GM12878 (cell line): ENCODE measurements at regions not wholly inside any gene's neighbourhood (a gene's known extent, or its start where the extent isn't known, plus 50 kb on each side); places are given as distances from the start of the nearest gene placed in this dataset.

Source experiments
- ATAC-seq: fragments of 200-7000 bp; cut with Tn5 transposase; 3 replicates; pipeline ENCODE4 v1.9.1; 2020; ENCODE audit warnings: mild to moderate bottlenecking, moderate library complexity
- BruUV-seq: library from RNA; stranded (reverse); fragments of 400-500 nt; replicated peaks from 2 replicates; lab custom pipeline; 2021; lab: Mats Ljungman, UMichigan
- CTCF ChIA-PET: fragments of 300-600 bp; sonication (Branson Sonifier 250); formaldehyde crosslinking; extraction: SDS; loops from one replicate; lab custom pipeline; 2021; ENCODE audit warnings: inconsistent platforms; lab: Yijun Ruan, JAX
- POLR2A ChIA-PET: fragments of 350-600 bp; formaldehyde crosslinking; extraction: SDS; loops from one replicate; lab custom pipeline; 2021; ENCODE audit warnings: inconsistent platforms; lab: Charles Lee
- RAD21 ChIA-PET: fragments of 300-600 bp; sonication (Branson Sonifier 250); formaldehyde crosslinking; loops from one replicate; lab custom pipeline; 2023; ENCODE audit warnings: antibody characterized with exemption; ENCODE audit not compliant: unreplicated experiment; lab: Charles Lee
- SMC1A ChIA-PET: fragments of 300-600 bp; sonication (Branson Sonifier 250); formaldehyde crosslinking; loops from one replicate; lab custom pipeline; 2023; ENCODE audit not compliant: unreplicated experiment, uncharacterized antibody; lab: Charles Lee
- DNase-seq: peaks from one replicate; pipeline ENCODE4 v3.0.0-alpha.2; 2011; ENCODE audit warnings: low read depth, low spot score
- FAIRE-seq: peaks from 3 replicates; lab custom pipeline; 2011; peaks lifted over from hg19 to GRCh38; lab: Jason Lieb, UNC
- H2AFZ ChIP-seq: 2 replicates; pipeline ENCODE4 v1.6.0; 2011; ENCODE audit warnings: low read depth, low read length, control low read depth; ENCODE audit not compliant: control insufficient read depth
- H3K27ac ChIP-seq: 2 replicates; pipeline ENCODE4 v1.5.1; 2011; ENCODE audit warnings: control low read depth; ENCODE audit not compliant: control insufficient read depth, insufficient read depth
- H3K27me3 ChIP-seq, 2 experiments: replicated peaks in 1 of 2; 2 replicates each; pipeline versions ENCODE4 v1.6.0 to v1.6.1; 2011; ENCODE audit warnings: low read length in 1 of 2; ENCODE audit not compliant: control insufficient read depth in 2 of 2, insufficient read depth in 2 of 2
- H3K36me3 ChIP-seq, 2 experiments: 2 replicates each; pipeline ENCODE4 v1.5.1; 2011; ENCODE audit warnings: low read length in 1 of 2; ENCODE audit not compliant: control insufficient read depth in 2 of 2, insufficient read depth in 2 of 2
- H3K4me1 ChIP-seq: 2 replicates; pipeline ENCODE4 v1.6.1; 2011; ENCODE audit warnings: mild to moderate bottlenecking, low read length, moderate library complexity, mixed read lengths; ENCODE audit not compliant: control insufficient read depth, insufficient read depth
- H3K4me2 ChIP-seq: 2 replicates; pipeline ENCODE4 v1.6.0; 2011; ENCODE audit warnings: control low read depth; ENCODE audit not compliant: control insufficient read depth, insufficient read depth
- H3K4me3 ChIP-seq: fragments of 200-600 bp; sonication (generic); 2 replicates; pipeline ENCODE4 v1.5.1; 2016
- H3K79me2 ChIP-seq: 2 replicates; pipeline ENCODE4 v1.6.0; 2011; ENCODE audit warnings: low read length; ENCODE audit not compliant: control insufficient read depth, insufficient read depth
- H3K9ac ChIP-seq: 2 replicates; pipeline ENCODE4 v1.8.0; 2011; ENCODE audit warnings: low read length, control low read depth, mixed read lengths; ENCODE audit not compliant: control insufficient read depth, insufficient read depth
- H3K9me3 ChIP-seq: replicated peaks from 3 replicates; pipeline ENCODE4 v1.5.1; 2011; ENCODE audit warnings: mild to moderate bottlenecking, low read length; ENCODE audit not compliant: control insufficient read depth, insufficient read depth
- H4K20me1 ChIP-seq: 2 replicates; pipeline ENCODE4 v1.6.0; 2011; ENCODE audit not compliant: control insufficient read depth, insufficient read depth
- BCL3 ChIP-seq: IDR thresholded peaks from 2 replicates; pipeline ENCODE4 v1.6.1; 2011; ENCODE audit warnings: borderline replicate concordance, low read depth, mild to moderate bottlenecking, moderate library complexity, low read length; ENCODE audit not compliant: insufficient read depth, poor library complexity, severe bottlenecking
- BRCA1 ChIP-seq: IDR thresholded peaks from 2 replicates; pipeline ENCODE4 v1.6.1; 2011; ENCODE audit warnings: low read depth, low read length, improper control_type of control experiment
- CHD1 ChIP-seq: IDR thresholded peaks from 2 replicates; pipeline ENCODE4 v1.6.1; 2012; ENCODE audit warnings: low read depth, low read length, improper control_type of control experiment
- FOS ChIP-seq: IDR thresholded peaks from 3 replicates; pipeline ENCODE4 v1.6.1; 2011; ENCODE audit warnings: borderline replicate concordance; ENCODE audit not compliant: insufficient read length; ENCODE audit errors: extremely low read depth
- IKZF1 ChIP-seq: fragments of 450-650 bp; conservative IDR thresholded peaks from 2 replicates; pipeline ENCODE4 v1.6.1; 2017; ENCODE audit warnings: antibody characterized with exemption, mild to moderate bottlenecking
- IRF3 ChIP-seq: fragments of 450-650 bp; IDR thresholded peaks from 2 replicates; pipeline ENCODE4 v1.6.1; 2014; ENCODE audit warnings: mild to moderate bottlenecking
- MTA2 ChIP-seq: fragments of 450-650 bp; IDR thresholded peaks from 2 replicates; pipeline ENCODE4 v1.6.1; 2016; ENCODE audit warnings: low read depth, mild to moderate bottlenecking, moderate library complexity
- NFYB ChIP-seq: IDR thresholded peaks from 2 replicates; pipeline ENCODE4 v1.6.1; 2011; ENCODE audit warnings: low read depth, mild to moderate bottlenecking, low read length, improper control_type of control experiment, moderate library complexity; ENCODE audit not compliant: insufficient read depth
- NKRF ChIP-seq: fragments of 450-650 bp; conservative IDR thresholded peaks from 2 replicates; pipeline ENCODE4 v1.6.1; 2017; ENCODE audit warnings: mild to moderate bottlenecking, moderate library complexity
- YY1 ChIP-seq: IDR thresholded peaks from 2 replicates; pipeline ENCODE4 v1.6.1; 2011; ENCODE audit warnings: low read depth, mild to moderate bottlenecking, low read length
- ZNF622 ChIP-seq: fragments of 450-650 bp; IDR thresholded peaks from 2 replicates; pipeline ENCODE4 v1.6.1; 2017; ENCODE audit warnings: mild to moderate bottlenecking, inconsistent platforms
- ZZZ3 ChIP-seq: IDR thresholded peaks from 2 replicates; pipeline ENCODE4 v1.6.1; 2011; ENCODE audit warnings: low read depth; ENCODE audit not compliant: control insufficient read depth, insufficient read length
- in situ Hi-C: fragments of 300-500 bp; cut with MboI; formaldehyde crosslinking; loops from 9 replicates; pipeline ENCODE4 v1.14.3; 2018; ENCODE audit warnings: mixed read lengths
- intact Hi-C: fragments of 100-400 bp; cut with micrococcal nuclease; formaldehyde crosslinking; loops from one replicate; pipeline ENCODE4 v1.14.2; 2022; ENCODE audit not compliant: unreplicated experiment

- CTCF ChIA-PET = interaction anchor here (3.0 kb wide), 1 partner anchor 19 kb away, joined by 12 read pairs; no protein-coding TSS in a partner anchor
- RAD21 ChIA-PET = no interaction called here
- no peak for FAIRE-seq
- no peak overlapping the region for H3K9ac ChIP-seq
- no peak overlapping the region for H3K4me2 ChIP-seq
- intact Hi-C loops = no loop called here
- no peaks in the 10 kb centered on the region for H3K9me3 ChIP-seq
- TF ChIP-seq ZZZ3 = no peak
- no peak for TF ChIP-seq FOS
- TF ChIP-seq BCL3 = no peak
- no peak for TF ChIP-seq IKZF1
- no peak for TF ChIP-seq BRCA1
- no peak for TF ChIP-seq ZNF622
- TF ChIP-seq CHD1 = no peak
- no peak for TF ChIP-seq YY1
- TF ChIP-seq IRF3 = no peak
- no peak for TF ChIP-seq NKRF
- no peak for TF ChIP-seq NFYB
- no peak for TF ChIP-seq MTA2
- TF ChIP-seq, all 136 proteins: peak for 0
- no peak for ATAC-seq
- no peaks in the 10 kb centered on the region for H3K27me3 ChIP-seq
- no peaks in the 10 kb centered on the region for H3K79me2 ChIP-seq
- no peaks in the 10 kb centered on the region for H3K4me1 ChIP-seq
- POLR2A ChIA-PET = no interaction called here
- no peak overlapping the region for H3K4me3 ChIP-seq
- no peaks in the 10 kb centered on the region for H3K36me3 ChIP-seq
- DNase-seq = no peak
- no peaks in the 10 kb centered on the region for H4K20me1 ChIP-seq
- SMC1A ChIA-PET = no interaction called here
- H2AFZ ChIP-seq = no peak overlapping the region
- in situ Hi-C loops = no loop called here
- no peak overlapping the region for H3K27ac ChIP-seq
- BruUV-seq = no TSS peak
These were observed 83.5 kb upstream of the NEUROD6 start for GRCh38 chr7:31423994-31424393.
